ENCODE measurements at regions not wholly inside any gene's neighbourhood (a gene's known extent, or its start where the extent isn't known, plus 50 kb on each side); places are given as distances from the start of the nearest gene placed in this dataset.

DNA sequence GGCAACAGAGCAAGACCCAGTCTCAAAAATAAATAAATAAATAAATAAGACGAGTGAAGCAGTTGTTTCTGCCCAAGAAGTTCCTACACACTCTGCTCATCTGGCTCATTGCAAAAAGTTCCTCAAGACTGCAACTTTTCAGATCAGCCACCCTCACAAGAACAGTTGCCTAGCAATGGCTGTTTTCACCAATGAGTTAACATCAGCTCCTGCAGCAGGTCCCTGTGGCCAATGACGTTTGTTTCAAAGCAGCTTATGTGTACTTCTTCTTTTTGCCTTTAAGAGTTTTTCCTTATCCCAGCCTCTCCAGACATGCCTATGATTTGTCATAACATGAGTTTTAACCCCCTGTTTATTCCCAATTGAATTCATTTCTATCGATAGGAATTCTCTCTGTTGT lies 118.4 kb upstream of the SPRED1 start:
- Histone ChIP-seq H4K8ac (ENCODE audit: extremely low read depth, insufficient read depth, low read length) (no peak overlapping the region), H2BK12ac (ENCODE audit: low read depth, low read length) (no peak overlapping the region), H3K27me3 (replicated peaks in 1 of 4; ENCODE audit: control insufficient read depth in 3 of 4, extremely low read depth in 1 of 4, insufficient read depth in 3 of 4, low read length in 3 of 4) (no peaks in the 10 kb centered on the region), H3K27ac (ENCODE audit: low read depth, low read length) (no peak overlapping the region), H3K23ac (ENCODE audit: insufficient read length) (no peak overlapping the region), H3K56ac (replicated peaks; ENCODE audit: insufficient read length, low read depth, low read length) (no peak overlapping the region), H3K4me3 (ENCODE audit: extremely low read depth in 1 of 4, insufficient read depth in 2 of 4, low read depth in 3 of 4, low read length in 4 of 4) (no peak overlapping the region), H2BK20ac (ENCODE audit: low read length) (no peak overlapping the region), H3K9ac (replicated peaks in 1 of 4; ENCODE audit: extremely low read depth in 1 of 4, low read depth in 3 of 4, low read length in 3 of 4) (0 out of 7 replicates have a peak overlapping the region, but pooled peaks of 1 of the 4 experiments have one; percentile 21), H3K14ac (ENCODE audit: insufficient read length) (no peak overlapping the region), H4K91ac (replicated peaks; ENCODE audit: insufficient read length, low read length) (no peak overlapping the region), H2AK5ac (ENCODE audit: low read depth, low read length) (no peak overlapping the region), H2AFZ (ENCODE audit: low read length) (no peak overlapping the region), H3K4me2 (ENCODE audit: insufficient read depth in 1 of 2, low read depth in 2 of 2, low read length in 2 of 2) (no peak overlapping the region), H3K79me2 (ENCODE audit: control insufficient read depth in 1 of 2, insufficient read depth in 2 of 2, low read length in 2 of 2) (no peaks in the 10 kb centered on the region), H3K36me3 (ENCODE audit: control insufficient read depth in 2 of 4, insufficient read depth in 4 of 4, low read length in 3 of 4) (no peaks in the 10 kb centered on the region), H3K4ac (replicated peaks; ENCODE audit: insufficient read length, low read depth, low read length) (no peak overlapping the region), H2BK5ac (ENCODE audit: low read depth, low read length) (no peak overlapping the region), H2BK15ac (ENCODE audit: low read length) (no peak overlapping the region), H3K23me2 (ENCODE audit: low read depth, low read length) (no peaks in the 10 kb centered on the region), H4K5ac (ENCODE audit: insufficient read length, low read depth, low read length) (no peak overlapping the region), H3K4me1 (replicated peaks in 1 of 4; ENCODE audit: control insufficient read depth in 3 of 4, insufficient read depth in 4 of 4, low read length in 3 of 4) (peaks cover 0 to 3% (median 0%) of the 10 kb centered on the region in 4 experiments; a peak in 1 of 7 replicates), H4K20me1 (replicated peaks in 1 of 2; ENCODE audit: control insufficient read depth in 1 of 2, insufficient read depth in 2 of 2, low read length in 2 of 2) (no peaks in the 10 kb centered on the region), H3K18ac (ENCODE audit: extremely low read depth, low read length) (no peak overlapping the region), H3K9me3 (ENCODE audit: insufficient read depth in 2 of 2, low read depth in 1 of 2, low read length in 1 of 2) (no peaks in the 10 kb centered on the region), H2BK120ac (replicated peaks; ENCODE audit: low read depth, low read length) (no peak overlapping the region), H3K79me1 (ENCODE audit: low read depth, low read length) (no peaks in the 10 kb centered on the region)
- WGBS, 2 experiments (ENCODE audit: extremely low coverage in 1 of 2, insufficient coverage in 1 of 2, insufficient read length in 1 of 2, insufficient replicate concordance in 2 of 2, low coverage in 1 of 2, low lambda C conversion rate in 2 of 2, missing lambda C conversion rate in 1 of 2) = 53% methylated on average over 3 of the region's 3 CpGs; no CpG with 5 or more reads in 1 of the 2 experiments
- TF ChIP-seq RXRA (IDR thresholded peaks at IDR 0.05; ENCODE audit: insufficient read depth, low read depth, low read length) = no peak
- no peak for TF ChIP-seq RAD21 (IDR thresholded peaks at IDR 0.05 in 1 of 2, conservative IDR thresholded peaks at IDR 0.05 in 1 of 2; ENCODE audit: low read depth in 2 of 2, low read length in 2 of 2)
- no peak for TF ChIP-seq JUND (IDR thresholded peaks at IDR 0.05; ENCODE audit: low read length)
- TF ChIP-seq POLR2AphosphoS5 (IDR thresholded peaks at IDR 0.05; ENCODE audit: low read depth, low read length) = no peak
- no peak for TF ChIP-seq BRCA1 (IDR thresholded peaks at IDR 0.05; ENCODE audit: low read depth, low read length)
- no peak for TF ChIP-seq RBBP5 (IDR thresholded peaks at IDR 0.05; ENCODE audit: borderline replicate concordance, low read depth, low read length)
- TF ChIP-seq HDAC2 (IDR thresholded peaks at IDR 0.05; ENCODE audit: borderline replicate concordance in 1 of 2, low read depth in 2 of 2, low read length in 2 of 2) = no peak
- no peak for TF ChIP-seq SAP30 (IDR thresholded peaks at IDR 0.05; ENCODE audit: insufficient read depth, insufficient replicate concordance, low read length)
- no peak for TF ChIP-seq SIX5 (IDR thresholded peaks at IDR 0.05; ENCODE audit: low read depth, low read length)
- no peak for TF ChIP-seq SP1 (IDR thresholded peaks at IDR 0.05; ENCODE audit: low read depth, low read length)
- no peak for TF ChIP-seq CHD2 (IDR thresholded peaks at IDR 0.05; ENCODE audit: low read length)
- TF ChIP-seq CEBPB (IDR thresholded peaks at IDR 0.05; ENCODE audit: low read depth, low read length) = no peak
- TF ChIP-seq, protein P1, sequence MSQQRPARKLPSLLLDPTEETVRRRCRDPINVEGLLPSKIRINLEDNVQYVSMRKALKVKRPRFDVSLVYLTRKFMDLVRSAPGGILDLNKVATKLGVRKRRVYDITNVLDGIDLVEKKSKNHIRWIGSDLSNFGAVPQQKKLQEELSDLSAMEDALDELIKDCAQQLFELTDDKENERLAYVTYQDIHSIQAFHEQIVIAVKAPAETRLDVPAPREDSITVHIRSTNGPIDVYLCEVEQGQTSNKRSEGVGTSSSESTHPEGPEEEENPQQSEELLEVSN (IDR thresholded peaks at IDR 0.05) = no peak
- TF ChIP-seq, protein P2, sequence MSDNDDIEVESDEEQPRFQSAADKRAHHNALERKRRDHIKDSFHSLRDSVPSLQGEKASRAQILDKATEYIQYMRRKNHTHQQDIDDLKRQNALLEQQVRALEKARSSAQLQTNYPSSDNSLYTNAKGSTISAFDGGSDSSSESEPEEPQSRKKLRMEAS (IDR thresholded peaks at IDR 0.05) = no peak
- ChIA-PET CTCF (ENCODE audit: partially characterized antibody) (no interaction called here), POLR2A (ENCODE audit: partially characterized antibody) (no interaction called here)
- FAIRE-seq = no peak
- DNase-seq (ENCODE audit: low read depth in 1 of 2, low spot score in 2 of 2) = no peak
